GM12878 (cell line): ENCODE measurements at regions not wholly inside any gene's neighbourhood (a gene's known extent, or its start where the extent isn't known, plus 50 kb on each side); places are given as distances from the start of the nearest gene placed in this dataset.

Experiments used
- ATAC-seq: fragments of 200-7000 bp; cut with Tn5 transposase; 3 replicates; pipeline ENCODE4 v1.9.1; 2020; ENCODE audit warnings: mild to moderate bottlenecking, moderate library complexity
- BruUV-seq: library from RNA; stranded (reverse); fragments of 400-500 nt; replicated peaks from 2 replicates; lab custom pipeline; 2021; lab: Mats Ljungman, UMichigan
- CTCF ChIA-PET: fragments of 300-600 bp; sonication (Branson Sonifier 250); formaldehyde crosslinking; extraction: SDS; loops from one replicate; lab custom pipeline; 2021; ENCODE audit warnings: inconsistent platforms; lab: Yijun Ruan, JAX
- POLR2A ChIA-PET: fragments of 350-600 bp; formaldehyde crosslinking; extraction: SDS; loops from one replicate; lab custom pipeline; 2021; ENCODE audit warnings: inconsistent platforms; lab: Charles Lee
- RAD21 ChIA-PET: fragments of 300-600 bp; sonication (Branson Sonifier 250); formaldehyde crosslinking; loops from one replicate; lab custom pipeline; 2023; ENCODE audit warnings: antibody characterized with exemption; ENCODE audit not compliant: unreplicated experiment; lab: Charles Lee
- SMC1A ChIA-PET: fragments of 300-600 bp; sonication (Branson Sonifier 250); formaldehyde crosslinking; loops from one replicate; lab custom pipeline; 2023; ENCODE audit not compliant: unreplicated experiment, uncharacterized antibody; lab: Charles Lee
- DNase-seq: peaks from one replicate; pipeline ENCODE4 v3.0.0-alpha.2; 2011; ENCODE audit warnings: low read depth, low spot score
- FAIRE-seq: peaks from 3 replicates; lab custom pipeline; 2011; peaks lifted over from hg19 to GRCh38; lab: Jason Lieb, UNC
- H2AFZ ChIP-seq: 2 replicates; pipeline ENCODE4 v1.6.0; 2011; ENCODE audit warnings: low read depth, low read length, control low read depth; ENCODE audit not compliant: control insufficient read depth
- H3K27ac ChIP-seq: 2 replicates; pipeline ENCODE4 v1.5.1; 2011; ENCODE audit warnings: control low read depth; ENCODE audit not compliant: control insufficient read depth, insufficient read depth
- H3K27me3 ChIP-seq, 2 experiments: replicated peaks in 1 of 2; 2 replicates each; pipeline versions ENCODE4 v1.6.0 to v1.6.1; 2011; ENCODE audit warnings: low read length in 1 of 2; ENCODE audit not compliant: control insufficient read depth in 2 of 2, insufficient read depth in 2 of 2
- H3K36me3 ChIP-seq, 2 experiments: 2 replicates each; pipeline ENCODE4 v1.5.1; 2011; ENCODE audit warnings: low read length in 1 of 2; ENCODE audit not compliant: control insufficient read depth in 2 of 2, insufficient read depth in 2 of 2
- H3K4me1 ChIP-seq: 2 replicates; pipeline ENCODE4 v1.6.1; 2011; ENCODE audit warnings: mild to moderate bottlenecking, low read length, moderate library complexity, mixed read lengths; ENCODE audit not compliant: control insufficient read depth, insufficient read depth
- H3K4me2 ChIP-seq: 2 replicates; pipeline ENCODE4 v1.6.0; 2011; ENCODE audit warnings: control low read depth; ENCODE audit not compliant: control insufficient read depth, insufficient read depth
- H3K4me3 ChIP-seq: fragments of 200-600 bp; sonication (generic); 2 replicates; pipeline ENCODE4 v1.5.1; 2016
- H3K79me2 ChIP-seq: 2 replicates; pipeline ENCODE4 v1.6.0; 2011; ENCODE audit warnings: low read length; ENCODE audit not compliant: control insufficient read depth, insufficient read depth
- H3K9ac ChIP-seq: 2 replicates; pipeline ENCODE4 v1.8.0; 2011; ENCODE audit warnings: low read length, control low read depth, mixed read lengths; ENCODE audit not compliant: control insufficient read depth, insufficient read depth
- H3K9me3 ChIP-seq: replicated peaks from 3 replicates; pipeline ENCODE4 v1.5.1; 2011; ENCODE audit warnings: mild to moderate bottlenecking, low read length; ENCODE audit not compliant: control insufficient read depth, insufficient read depth
- H4K20me1 ChIP-seq: 2 replicates; pipeline ENCODE4 v1.6.0; 2011; ENCODE audit not compliant: control insufficient read depth, insufficient read depth
- CBX3 ChIP-seq: fragments of 200-600 bp; sonication (generic); IDR thresholded peaks from 2 replicates; pipeline ENCODE4 v1.6.1; 2016; ENCODE audit warnings: low read depth, borderline replicate concordance
- ELK1 ChIP-seq: IDR thresholded peaks from 2 replicates; pipeline ENCODE4 v1.6.1; 2012; ENCODE audit warnings: low read depth, low read length, improper control_type of control experiment
- ESRRA ChIP-seq: IDR thresholded peaks from 2 replicates; pipeline ENCODE4 v1.6.1; 2012; ENCODE audit warnings: mild to moderate bottlenecking, low read length, improper control_type of control experiment
- FOXK2 ChIP-seq: fragments of 450-650 bp; IDR thresholded peaks from 2 replicates; pipeline ENCODE4 v1.6.1; 2017; ENCODE audit warnings: mild to moderate bottlenecking, moderate library complexity
- FOXM1 ChIP-seq: IDR thresholded peaks from 2 replicates; pipeline ENCODE4 v1.6.1; 2012; ENCODE audit warnings: low read depth, mild to moderate bottlenecking, inconsistent platforms, low read length, moderate library complexity
- GATAD2B ChIP-seq: fragments of 450-650 bp; conservative IDR thresholded peaks from 2 replicates; pipeline ENCODE4 v1.6.1; 2017; ENCODE audit warnings: low read depth, mild to moderate bottlenecking, moderate library complexity
- HDAC2 ChIP-seq: fragments of 200-600 bp; sonication (generic); IDR thresholded peaks from 2 replicates; pipeline ENCODE4 v1.6.1; 2017
- HSF1 ChIP-seq: fragments of 150-350 bp; IDR thresholded peaks from 2 replicates; pipeline ENCODE4 v1.6.1; 2014; ENCODE audit warnings: mild to moderate bottlenecking, low read depth, low read length
- IKZF2 ChIP-seq, 2 experiments: fragments of 450-650 bp; IDR thresholded peaks; 2 replicates each; pipeline ENCODE4 v1.6.1; 2017; ENCODE audit warnings: mild to moderate bottlenecking in 2 of 2, moderate library complexity in 2 of 2
- MEF2A ChIP-seq: IDR thresholded peaks from 2 replicates; pipeline ENCODE4 v1.6.1; 2011; ENCODE audit warnings: low read depth, mild to moderate bottlenecking, low read length, moderate library complexity; ENCODE audit not compliant: insufficient read depth
- MEF2B ChIP-seq: fragments of 450-650 bp; IDR thresholded peaks from 2 replicates; pipeline ENCODE4 v1.6.1; 2018; ENCODE audit warnings: mild to moderate bottlenecking, moderate library complexity; ENCODE audit not compliant: partially characterized antibody, poor library complexity, severe bottlenecking
- NFXL1 ChIP-seq: fragments of 450-650 bp; IDR thresholded peaks from 2 replicates; pipeline ENCODE4 v1.6.1; 2017; ENCODE audit warnings: antibody characterized with exemption, mild to moderate bottlenecking, borderline replicate concordance
- NR2C1 ChIP-seq: fragments of 450-650 bp; IDR thresholded peaks from 2 replicates; pipeline ENCODE4 v1.6.1; 2017; ENCODE audit warnings: antibody characterized with exemption, mild to moderate bottlenecking, moderate library complexity
- RUNX3 ChIP-seq: IDR thresholded peaks from 2 replicates; pipeline ENCODE4 v1.6.1; 2012; ENCODE audit warnings: low read length, inconsistent platforms
- SP1 ChIP-seq: IDR thresholded peaks from one replicate; pipeline ENCODE4 v1.6.1; 2011; ENCODE audit warnings: low read depth, low read length
- YY1 ChIP-seq: IDR thresholded peaks from 2 replicates; pipeline ENCODE4 v1.6.1; 2011; ENCODE audit warnings: low read depth, mild to moderate bottlenecking, low read length
- ZNF24 ChIP-seq: fragments of 450-650 bp; IDR thresholded peaks from 2 replicates; pipeline ENCODE4 v1.6.1; 2017; ENCODE audit warnings: antibody characterized with exemption, mild to moderate bottlenecking
- ZSCAN29 ChIP-seq: fragments of 450-650 bp; IDR thresholded peaks from 2 replicates; pipeline ENCODE4 v1.6.1; 2017; ENCODE audit warnings: mild to moderate bottlenecking, moderate library complexity
- WGBS: methylation state at CpG from one replicate; pipeline ENCODE4 v1.1.6; 2016; ENCODE audit warnings: low lambda C conversion rate; ENCODE audit not compliant: insufficient replicate concordance, insufficient coverage; ENCODE audit errors: missing lambda C conversion rate; 5-methylcytosine and 5-hydroxymethylcytosine counted together
- in situ Hi-C: fragments of 300-500 bp; cut with MboI; formaldehyde crosslinking; loops from 9 replicates; pipeline ENCODE4 v1.14.3; 2018; ENCODE audit warnings: mixed read lengths
- intact Hi-C: fragments of 100-400 bp; cut with micrococcal nuclease; formaldehyde crosslinking; loops from one replicate; pipeline ENCODE4 v1.14.2; 2022; ENCODE audit not compliant: unreplicated experiment
- TF ChIP-seq, protein P1 (sequence below): IDR thresholded peaks from 2 replicates; pipeline ENCODE4 v1.6.1; 2012; ENCODE audit warnings: low read length, inconsistent platforms

DNA sequence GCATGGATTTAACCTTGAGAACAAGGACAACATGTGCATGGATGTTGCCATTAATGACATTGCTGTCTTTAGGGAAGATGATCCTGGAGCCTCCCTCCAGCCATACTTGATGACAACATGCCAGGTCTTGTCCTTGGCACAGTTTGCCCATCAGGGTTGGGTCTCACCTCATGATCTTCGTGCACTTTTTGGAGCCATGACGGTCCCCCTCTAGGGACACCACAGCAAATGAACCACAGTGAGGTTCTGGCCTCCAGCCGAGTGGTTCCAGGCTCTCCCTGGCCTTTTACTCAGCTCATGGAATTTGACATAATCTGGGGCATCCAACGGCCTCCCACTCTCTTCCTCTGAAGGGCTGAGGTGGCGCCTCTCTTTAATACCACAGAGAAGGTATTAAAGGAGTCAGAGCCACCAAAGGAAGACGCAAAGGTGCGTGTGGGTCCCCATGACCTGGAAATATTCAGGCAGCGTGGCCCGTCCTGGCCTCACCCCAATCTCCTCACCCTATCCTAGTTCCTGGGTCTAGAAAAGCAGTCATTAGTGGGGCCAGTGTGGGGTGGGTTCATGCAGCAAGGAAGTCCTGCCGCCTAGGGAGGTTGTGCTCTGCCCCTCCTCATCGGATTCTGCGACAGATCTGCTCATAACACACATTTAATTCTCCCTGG is 184.8 kb downstream of the CXCL12 start:
- in situ Hi-C loops = no loop called here
- no peaks in the 10 kb centered on the region for H3K79me2 ChIP-seq

More for the DNA sequence above, 184.8 kb downstream of the CXCL12 start:
- POLR2A ChIA-PET = interaction anchor here (0.5 kb wide), 1 partner anchor 12 kb away, joined by 3 read pairs; no protein-coding TSS in a partner anchor
- intact Hi-C loops = no loop called here
- no peaks in the 10 kb centered on the region for H3K36me3 ChIP-seq
- H4K20me1 ChIP-seq = no peaks in the 10 kb centered on the region
- no TSS peak for BruUV-seq
- CTCF ChIA-PET = no interaction called here
- DNase-seq (no peak), ATAC-seq (no peak), FAIRE-seq (no peak)
- no peak overlapping the region for H3K4me3 ChIP-seq
- H3K9me3 ChIP-seq = no peaks in the 10 kb centered on the region; the same call in 2 of the 3 replicates
- RAD21 ChIA-PET = no interaction called here
- no peak overlapping the region for H3K4me2 ChIP-seq
- H2AFZ ChIP-seq = no peak overlapping the region
- no peaks in the 10 kb centered on the region for H3K4me1 ChIP-seq
- H3K27ac ChIP-seq = no peak overlapping the region
- TF ChIP-seq FOXM1 (no peak), HDAC2 (no peak), ESRRA (no peak), HSF1 (no peak), IKZF2 (IDR thresholded peaks at IDR 0.05) (no peak), ZNF24 (no peak), YY1 (no peak), CBX3 (no peak), MEF2B (no peak), RUNX3 (no peak), MEF2A (no peak), GATAD2B (no peak), ELK1 (no peak), FOXK2 (no peak), ZSCAN29 (no peak), SP1 (no peak), NFXL1 (no peak), NR2C1 (no peak)
- TF ChIP-seq, protein P1, sequence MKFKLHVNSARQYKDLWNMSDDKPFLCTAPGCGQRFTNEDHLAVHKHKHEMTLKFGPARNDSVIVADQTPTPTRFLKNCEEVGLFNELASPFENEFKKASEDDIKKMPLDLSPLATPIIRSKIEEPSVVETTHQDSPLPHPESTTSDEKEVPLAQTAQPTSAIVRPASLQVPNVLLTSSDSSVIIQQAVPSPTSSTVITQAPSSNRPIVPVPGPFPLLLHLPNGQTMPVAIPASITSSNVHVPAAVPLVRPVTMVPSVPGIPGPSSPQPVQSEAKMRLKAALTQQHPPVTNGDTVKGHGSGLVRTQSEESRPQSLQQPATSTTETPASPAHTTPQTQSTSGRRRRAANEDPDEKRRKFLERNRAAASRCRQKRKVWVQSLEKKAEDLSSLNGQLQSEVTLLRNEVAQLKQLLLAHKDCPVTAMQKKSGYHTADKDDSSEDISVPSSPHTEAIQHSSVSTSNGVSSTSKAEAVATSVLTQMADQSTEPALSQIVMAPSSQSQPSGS = no peak
- no peak overlapping the region for H3K9ac ChIP-seq
- WGBS = 62% methylated on average over 12 of the region's 12 CpGs
- no peaks in the 10 kb centered on the region for H3K27me3 ChIP-seq
- SMC1A ChIA-PET = interaction anchor here (0.9 kb wide), 1 partner anchor 85 kb away, joined by 3 read pairs; no protein-coding TSS in a partner anchor
